Tibial artery (tissue), 4 donors: ENCODE measurements at regions not wholly inside any gene's neighbourhood (a gene's known extent, or its start where the extent isn't known, plus 50 kb on each side); places are given as distances from the start of the nearest gene placed in this dataset.

ENCODE experiments used
- DNase-seq, 2 donors: peaks; one replicate each; pipeline ENCODE4 v3.0.0-alpha.2; 2019
- H3K27ac ChIP-seq, 2 donors: fragments of 200-600 bp; sonication (generic) in 1 of 2; 1 replicate in 1 of 2; 2 replicates in 1 of 2; pipeline ENCODE4 v1.5.1; 2018 to 2019; ENCODE audit warnings: mild to moderate bottlenecking in 1 of 2
- H3K27me3 ChIP-seq, 2 donors: fragments of 200-600 bp; sonication (generic) in 1 of 2; one replicate each; pipeline versions ENCODE4 v1.5.1 to v1.6.0; 2016 to 2019
- H3K36me3 ChIP-seq, 3 donors: fragments of 200-600 bp; sonication (generic) in 2 of 3; one replicate each; pipeline ENCODE4 v1.5.1; 2016 to 2019; ENCODE audit warnings: mild to moderate bottlenecking in 2 of 3
- H3K4me1 ChIP-seq, 4 donors: fragments of 200-600 bp; sonication (generic) in 2 of 4; 1 replicate in 3 of 4; 2 replicates in 1 of 4; pipeline ENCODE4 v1.5.1; 2016 to 2019
- H3K4me3 ChIP-seq, 2 donors: fragments of 200-600 bp; sonication (generic) in 1 of 2; 1 replicate in 1 of 2; 2 replicates in 1 of 2; pipeline ENCODE4 v1.5.1; 2018 to 2019; ENCODE audit warnings: mild to moderate bottlenecking in 2 of 2
- H3K9me3 ChIP-seq, 3 donors: fragments of 200-600 bp; sonication (generic) in 1 of 3; one replicate each; pipeline ENCODE4 v1.5.1; 2016 to 2019
- intact Hi-C: fragments of 100-400 bp; cut with DNase I; formaldehyde crosslinking; loops from one replicate; pipeline ENCODE4 v1.15.0; 2023; ENCODE audit warnings: low total_unique reads
- TF ChIP-seq, protein P1 (sequence below), 2 experiments: fragments of 200-600 bp in 1 of 2; fragments of 450-650 bp in 1 of 2; IDR thresholded peaks; one replicate each; pipeline ENCODE4 v1.5.1; 2017 to 2019; ENCODE audit warnings: antibody characterized with exemption in 2 of 2, mild to moderate bottlenecking in 1 of 2, moderate library complexity in 1 of 2

DNA sequence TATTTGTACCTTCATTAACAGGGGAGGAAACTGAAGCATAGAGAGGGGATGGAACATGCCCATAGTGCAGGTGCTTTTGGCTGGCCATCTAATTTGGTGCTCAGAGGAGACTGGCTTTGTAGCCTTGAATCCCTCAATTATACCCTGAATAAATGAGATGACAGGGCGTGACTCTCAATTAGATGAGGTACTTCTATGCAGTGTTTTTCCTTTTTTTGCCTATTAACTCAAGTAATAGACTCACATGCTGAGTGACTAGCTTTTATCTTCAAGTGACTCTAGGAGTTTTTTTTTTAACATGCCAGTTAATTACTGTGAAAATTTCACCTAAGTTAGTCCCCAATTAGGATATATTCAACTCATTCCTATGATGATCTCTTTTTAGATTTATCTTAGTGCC lies 243.7 kb downstream of the DACT1 start:
- H3K36me3 ChIP-seq = no peaks in the 10 kb centered on the region
- H3K4me1 ChIP-seq = peaks cover 0 to 5% (median 3%) of the 10 kb centered on the region in 4 donors
- H3K27ac ChIP-seq = no peak overlapping the region
- TF ChIP-seq, protein P1, sequence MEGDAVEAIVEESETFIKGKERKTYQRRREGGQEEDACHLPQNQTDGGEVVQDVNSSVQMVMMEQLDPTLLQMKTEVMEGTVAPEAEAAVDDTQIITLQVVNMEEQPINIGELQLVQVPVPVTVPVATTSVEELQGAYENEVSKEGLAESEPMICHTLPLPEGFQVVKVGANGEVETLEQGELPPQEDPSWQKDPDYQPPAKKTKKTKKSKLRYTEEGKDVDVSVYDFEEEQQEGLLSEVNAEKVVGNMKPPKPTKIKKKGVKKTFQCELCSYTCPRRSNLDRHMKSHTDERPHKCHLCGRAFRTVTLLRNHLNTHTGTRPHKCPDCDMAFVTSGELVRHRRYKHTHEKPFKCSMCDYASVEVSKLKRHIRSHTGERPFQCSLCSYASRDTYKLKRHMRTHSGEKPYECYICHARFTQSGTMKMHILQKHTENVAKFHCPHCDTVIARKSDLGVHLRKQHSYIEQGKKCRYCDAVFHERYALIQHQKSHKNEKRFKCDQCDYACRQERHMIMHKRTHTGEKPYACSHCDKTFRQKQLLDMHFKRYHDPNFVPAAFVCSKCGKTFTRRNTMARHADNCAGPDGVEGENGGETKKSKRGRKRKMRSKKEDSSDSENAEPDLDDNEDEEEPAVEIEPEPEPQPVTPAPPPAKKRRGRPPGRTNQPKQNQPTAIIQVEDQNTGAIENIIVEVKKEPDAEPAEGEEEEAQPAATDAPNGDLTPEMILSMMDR (IDR thresholded peaks at IDR 0.05) = no peak
- H3K27me3 ChIP-seq = no peaks in the 10 kb centered on the region
- intact Hi-C loops = no loop called here
- H3K9me3 ChIP-seq = no peaks in the 10 kb centered on the region
- no peak for DNase-seq
- H3K4me3 ChIP-seq = no peak overlapping the region

DNA sequence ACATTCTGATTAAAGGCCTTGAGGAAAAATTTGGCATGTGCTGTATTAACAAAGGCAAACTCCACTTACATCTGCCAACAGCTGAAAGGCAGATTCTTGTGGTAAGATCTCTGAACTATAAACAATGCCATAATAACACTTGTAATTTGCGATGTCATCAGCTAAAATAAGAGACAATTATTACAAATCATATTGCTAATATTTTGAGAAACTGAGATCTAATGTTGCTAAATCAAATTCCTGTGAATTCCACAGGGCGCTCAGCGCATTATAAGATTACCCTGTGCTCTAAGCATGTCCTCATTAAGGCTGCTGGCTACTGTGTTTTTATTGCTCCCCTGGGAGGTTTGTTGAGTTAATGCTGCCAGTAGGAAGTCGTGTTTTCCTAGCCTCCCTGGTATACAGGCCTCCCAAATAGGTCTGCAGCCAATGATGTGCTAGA lies 244.8 kb downstream of the DACT1 start:
- DNase-seq = no peak
- H3K4me1 ChIP-seq = peaks cover 0 to 5% (median 3%) of the 10 kb centered on the region in 4 donors
- no peak overlapping the region for H3K27ac ChIP-seq
- TF ChIP-seq, protein P1 (IDR thresholded peaks at IDR 0.05) = no peak
- H3K36me3 ChIP-seq = no peaks in the 10 kb centered on the region
- H3K27me3 ChIP-seq = no peaks in the 10 kb centered on the region
- no peak overlapping the region for H3K4me3 ChIP-seq
- H3K9me3 ChIP-seq = no peaks in the 10 kb centered on the region
- intact Hi-C loops = no loop called here

DNA sequence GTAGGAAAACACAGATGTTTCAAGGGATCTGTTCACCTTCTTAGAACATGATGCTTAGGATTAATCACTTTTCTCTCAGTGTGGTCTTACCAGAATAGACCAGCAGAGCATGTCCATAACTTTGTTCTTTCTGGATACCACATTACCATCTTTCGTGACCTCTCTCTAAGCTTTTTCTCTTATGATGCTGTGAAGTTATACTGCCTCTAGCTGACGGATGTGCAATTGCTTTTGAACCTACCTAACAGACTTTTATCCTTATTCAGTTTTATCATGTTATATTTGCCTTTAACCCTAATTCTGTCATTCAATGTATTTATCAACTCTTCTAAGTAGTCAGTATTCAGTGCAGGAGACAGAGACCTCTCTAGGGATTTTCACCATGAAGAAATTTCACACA lies 246.7 kb downstream of the DACT1 start:
- Histone ChIP-seq H3K4me1 (peaks cover 0 to 5% (median 3%) of the 10 kb centered on the region in 4 donors), H3K4me3 (no peak overlapping the region), H3K9me3 (no peaks in the 10 kb centered on the region), H3K27ac (no peak overlapping the region), H3K36me3 (no peaks in the 10 kb centered on the region), H3K27me3 (no peaks in the 10 kb centered on the region)
- TF ChIP-seq, protein P1 (IDR thresholded peaks at IDR 0.05) = peak in 1 of 2 experiments; percentile 18
- intact Hi-C loops = no loop called here
- no peak for DNase-seq

DNA sequence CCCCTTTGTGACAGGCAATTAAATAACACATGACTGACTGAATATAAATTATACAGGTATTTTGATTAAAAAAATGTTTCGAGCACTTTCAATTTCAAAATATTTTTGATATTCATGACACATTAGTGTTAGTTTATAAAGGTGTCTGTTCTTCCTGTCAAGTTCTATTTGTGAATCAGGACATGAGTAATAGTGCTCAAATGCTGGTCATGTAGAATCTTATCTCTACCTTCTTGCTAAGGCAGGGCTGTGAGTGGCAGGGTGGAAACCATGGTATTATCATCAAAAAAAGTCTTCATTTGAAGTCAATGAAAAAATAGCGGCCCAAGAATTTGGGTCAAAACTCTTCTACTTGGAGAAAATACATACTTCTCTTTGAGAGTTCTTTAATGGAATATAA lies 250.2 kb downstream of the DACT1 start:
- H3K36me3 ChIP-seq = no peaks in the 10 kb centered on the region
- no peak for DNase-seq
- no peak overlapping the region for H3K27ac ChIP-seq
- no peaks in the 10 kb centered on the region for H3K4me1 ChIP-seq
- intact Hi-C loops = no loop called here
- TF ChIP-seq, protein P1 (IDR thresholded peaks at IDR 0.05) = no peak
- no peaks in the 10 kb centered on the region for H3K27me3 ChIP-seq
- H3K9me3 ChIP-seq = no peaks in the 10 kb centered on the region
- H3K4me3 ChIP-seq = no peak overlapping the region

DNA sequence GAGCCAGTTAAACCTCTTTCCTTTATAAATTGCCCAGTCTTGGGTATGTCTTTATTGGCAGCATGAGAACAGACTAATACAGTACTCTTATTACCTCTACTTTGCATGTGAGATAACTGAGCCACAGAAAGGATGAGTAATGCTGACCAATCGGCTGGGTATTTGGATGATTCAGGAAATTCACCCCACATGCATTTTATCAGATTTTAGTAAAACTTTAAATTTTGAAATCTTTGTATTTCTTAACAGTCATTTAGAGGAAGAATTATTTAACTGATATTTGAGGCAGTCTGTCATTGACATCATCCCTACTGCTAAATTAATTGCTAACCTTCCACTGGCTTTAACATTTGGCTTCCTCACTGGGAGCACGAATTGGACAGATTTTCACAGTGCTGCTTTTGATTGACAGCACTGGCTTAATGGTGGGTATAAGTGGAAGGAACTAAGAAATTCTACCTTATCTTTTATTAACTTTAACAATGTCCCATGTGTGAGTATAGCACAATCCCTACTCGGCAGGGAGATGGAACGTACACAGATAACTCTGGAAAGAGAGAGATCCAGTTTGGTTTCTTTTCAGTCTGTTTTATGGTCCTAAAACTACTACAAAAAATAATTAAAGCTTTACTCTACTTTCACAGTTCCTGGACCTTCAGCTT lies 261.0 kb downstream of the DACT1 start:
- H3K4me3 ChIP-seq = no peak overlapping the region
- H3K27ac ChIP-seq = no peak overlapping the region
- no peaks in the 10 kb centered on the region for H3K36me3 ChIP-seq
- TF ChIP-seq, protein P1 (IDR thresholded peaks at IDR 0.05) = no peak
- H3K4me1 ChIP-seq = no peaks in the 10 kb centered on the region
- no peaks in the 10 kb centered on the region for H3K9me3 ChIP-seq
- DNase-seq = no peak
- H3K27me3 ChIP-seq = no peaks in the 10 kb centered on the region
- intact Hi-C loops = no loop called here
